ENCODE measurements at regions not wholly inside any gene's neighbourhood (a gene's known extent, or its start where the extent isn't known, plus 50 kb on each side); places are given as distances from the start of the nearest gene placed in this dataset.

- 6 to 55% (median 44%) methylated on average over 1 of the region's 1 CpG for WGBS, 3 donors
- Histone ChIP-seq H3K27ac (ENCODE audit: low read depth in 1 of 3, low read length in 2 of 3) (no peak overlapping the region), H3K36me3 (ENCODE audit: control insufficient read depth in 3 of 3, insufficient read depth in 2 of 3, low read depth in 1 of 3, low read length in 3 of 3) (no peaks in the 10 kb centered on the region), H3K4me3 (ENCODE audit: low read depth in 1 of 3, low read length in 3 of 3) (no peak overlapping the region), H3K9me3 (ENCODE audit: control insufficient read depth in 2 of 2, insufficient read depth in 1 of 2, low read depth in 1 of 2, low read length in 1 of 2) (no peaks in the 10 kb centered on the region), H3K4me1 (ENCODE audit: control insufficient read depth in 3 of 3, insufficient read depth in 2 of 3, low read depth in 1 of 3, low read length in 2 of 3) (no peaks in the 10 kb centered on the region), H3K27me3 (ENCODE audit: control insufficient read depth in 3 of 3, insufficient read depth in 3 of 3, low read length in 3 of 3) (no peaks in the 10 kb centered on the region)
- DNase-seq = no peak
- no peak for FAIRE-seq
Observed at GRCh38 chr5:114001076-114001475, 360.8 kb upstream of the KCNN2 start.

- H3K27ac ChIP-seq (ENCODE audit: low read depth in 1 of 3, low read length in 2 of 3) = no peak overlapping the region
- DNase-seq (no peak), FAIRE-seq (no peak)
- H3K36me3 ChIP-seq (ENCODE audit: control insufficient read depth in 3 of 3, insufficient read depth in 2 of 3, low read depth in 1 of 3, low read length in 3 of 3) = no peaks in the 10 kb centered on the region
- H3K4me1 ChIP-seq (ENCODE audit: control insufficient read depth in 3 of 3, insufficient read depth in 2 of 3, low read depth in 1 of 3, low read length in 2 of 3) = no peaks in the 10 kb centered on the region
- no peaks in the 10 kb centered on the region for H3K9me3 ChIP-seq (ENCODE audit: control insufficient read depth in 2 of 2, insufficient read depth in 1 of 2, low read depth in 1 of 2, low read length in 1 of 2)
- no peak overlapping the region for H3K4me3 ChIP-seq (ENCODE audit: low read depth in 1 of 3, low read length in 3 of 3)
- WGBS, 3 donors = 39 to 58% (median 46%) methylated on average over 2 of the region's 2 CpGs
- no peaks in the 10 kb centered on the region for H3K27me3 ChIP-seq (ENCODE audit: control insufficient read depth in 3 of 3, insufficient read depth in 3 of 3, low read length in 3 of 3)
Observed at GRCh38 chr5:114006582-114006981, 355.3 kb upstream of the KCNN2 start.

GRCh38 chr5:114007678-114008077, 354.2 kb upstream of the KCNN2 start:
- Histone ChIP-seq H3K27me3 (ENCODE audit: control insufficient read depth in 3 of 3, insufficient read depth in 3 of 3, low read length in 3 of 3) (no peaks in the 10 kb centered on the region), H3K4me1 (ENCODE audit: control insufficient read depth in 3 of 3, insufficient read depth in 2 of 3, low read depth in 1 of 3, low read length in 2 of 3) (no peaks in the 10 kb centered on the region), H3K4me3 (ENCODE audit: low read depth in 1 of 3, low read length in 3 of 3) (no peak overlapping the region), H3K27ac (ENCODE audit: low read depth in 1 of 3, low read length in 2 of 3) (no peak overlapping the region), H3K9me3 (ENCODE audit: control insufficient read depth in 2 of 2, insufficient read depth in 1 of 2, low read depth in 1 of 2, low read length in 1 of 2) (no peaks in the 10 kb centered on the region), H3K36me3 (ENCODE audit: control insufficient read depth in 3 of 3, insufficient read depth in 2 of 3, low read depth in 1 of 3, low read length in 3 of 3) (no peaks in the 10 kb centered on the region)
- FAIRE-seq (no peak), DNase-seq (no peak)
- 68 to 72% (median 72%) methylated on average over 5 of the region's 5 CpGs for WGBS, 3 donors

GRCh38 chr5:114010362-114010761, 351.5 kb upstream of the KCNN2 start:
- Histone ChIP-seq H3K27me3 (ENCODE audit: control insufficient read depth in 3 of 3, insufficient read depth in 3 of 3, low read length in 3 of 3) (no peaks in the 10 kb centered on the region), H3K4me3 (ENCODE audit: low read depth in 1 of 3, low read length in 3 of 3) (no peak overlapping the region), H3K36me3 (ENCODE audit: control insufficient read depth in 3 of 3, insufficient read depth in 2 of 3, low read depth in 1 of 3, low read length in 3 of 3) (no peaks in the 10 kb centered on the region), H3K27ac (ENCODE audit: low read depth in 1 of 3, low read length in 2 of 3) (no peak overlapping the region), H3K9me3 (ENCODE audit: control insufficient read depth in 2 of 2, insufficient read depth in 1 of 2, low read depth in 1 of 2, low read length in 1 of 2) (no peaks in the 10 kb centered on the region), H3K4me1 (ENCODE audit: control insufficient read depth in 3 of 3, insufficient read depth in 2 of 3, low read depth in 1 of 3, low read length in 2 of 3) (no peaks in the 10 kb centered on the region)
- DNase-seq (no peak), FAIRE-seq (no peak)
- 55 to 68% (median 59%) methylated on average over 2 of the region's 2 CpGs for WGBS, 3 donors

- 61 to 76% (median 67%) methylated on average over 4 of the region's 4 CpGs for WGBS, 3 donors
- Histone ChIP-seq H3K36me3 (ENCODE audit: control insufficient read depth in 3 of 3, insufficient read depth in 2 of 3, low read depth in 1 of 3, low read length in 3 of 3) (no peaks in the 10 kb centered on the region), H3K4me3 (ENCODE audit: low read depth in 1 of 3, low read length in 3 of 3) (no peak overlapping the region), H3K27me3 (ENCODE audit: control insufficient read depth in 3 of 3, insufficient read depth in 3 of 3, low read length in 3 of 3) (no peaks in the 10 kb centered on the region), H3K9me3 (ENCODE audit: control insufficient read depth in 2 of 2, insufficient read depth in 1 of 2, low read depth in 1 of 2, low read length in 1 of 2) (peaks cover 0 to 10% of the 10 kb centered on the region in 2 donors), H3K4me1 (ENCODE audit: control insufficient read depth in 3 of 3, insufficient read depth in 2 of 3, low read depth in 1 of 3, low read length in 2 of 3) (no peaks in the 10 kb centered on the region), H3K27ac (ENCODE audit: low read depth in 1 of 3, low read length in 2 of 3) (no peak overlapping the region)
- DNase-seq (no peak), FAIRE-seq (no peak)
Observed at GRCh38 chr5:114018186-114018585, 343.7 kb upstream of the KCNN2 start.

- Histone ChIP-seq H3K27me3 (ENCODE audit: control insufficient read depth in 3 of 3, insufficient read depth in 3 of 3, low read length in 3 of 3) (no peaks in the 10 kb centered on the region), H3K4me1 (ENCODE audit: control insufficient read depth in 3 of 3, insufficient read depth in 2 of 3, low read depth in 1 of 3, low read length in 2 of 3) (no peaks in the 10 kb centered on the region), H3K4me3 (ENCODE audit: low read depth in 1 of 3, low read length in 3 of 3) (no peak overlapping the region), H3K36me3 (ENCODE audit: control insufficient read depth in 3 of 3, insufficient read depth in 2 of 3, low read depth in 1 of 3, low read length in 3 of 3) (no peaks in the 10 kb centered on the region), H3K27ac (ENCODE audit: low read depth in 1 of 3, low read length in 2 of 3) (no peak overlapping the region), H3K9me3 (ENCODE audit: control insufficient read depth in 2 of 2, insufficient read depth in 1 of 2, low read depth in 1 of 2, low read length in 1 of 2) (peaks cover 0 to 4% of the 10 kb centered on the region in 2 donors)
- DNase-seq = no peak
- FAIRE-seq = no peak
- 54 to 71% (median 66%) methylated on average over 2 of the region's 2 CpGs for WGBS, 3 donors
Observed at GRCh38 chr5:114038756-114039155, 323.1 kb upstream of the KCNN2 start.

GRCh38 chr5:114050087-114050486, 311.8 kb upstream of the KCNN2 start:
- Histone ChIP-seq H3K27me3 (ENCODE audit: control insufficient read depth in 3 of 3, insufficient read depth in 3 of 3, low read length in 3 of 3) (peaks cover 0 to 18% (median 7%) of the 10 kb centered on the region in 3 donors), H3K4me3 (ENCODE audit: low read depth in 1 of 3, low read length in 3 of 3) (no peak overlapping the region), H3K4me1 (ENCODE audit: control insufficient read depth in 3 of 3, insufficient read depth in 2 of 3, low read depth in 1 of 3, low read length in 2 of 3) (no peaks in the 10 kb centered on the region), H3K27ac (ENCODE audit: low read depth in 1 of 3, low read length in 2 of 3) (no peak overlapping the region), H3K36me3 (ENCODE audit: control insufficient read depth in 3 of 3, insufficient read depth in 2 of 3, low read depth in 1 of 3, low read length in 3 of 3) (no peaks in the 10 kb centered on the region), H3K9me3 (ENCODE audit: control insufficient read depth in 2 of 2, insufficient read depth in 1 of 2, low read depth in 1 of 2, low read length in 1 of 2) (no peaks in the 10 kb centered on the region)
- WGBS, 3 donors = 55 to 73% (median 70%) methylated on average over 2 of the region's 2 CpGs
- DNase-seq = no peak
- no peak for FAIRE-seq

GRCh38 chr5:114053372-114053771, 308.5 kb upstream of the KCNN2 start:
- 83 to 93% (median 90%) methylated on average over 4 of the region's 4 CpGs for WGBS, 3 donors
- no peak overlapping the region for H3K27ac ChIP-seq (ENCODE audit: low read depth in 1 of 3, low read length in 2 of 3)
- H3K27me3 ChIP-seq (ENCODE audit: control insufficient read depth in 3 of 3, insufficient read depth in 3 of 3, low read length in 3 of 3) = peaks cover 0 to 40% (median 12%) of the 10 kb centered on the region in 3 donors
- H3K4me1 ChIP-seq (ENCODE audit: control insufficient read depth in 3 of 3, insufficient read depth in 2 of 3, low read depth in 1 of 3, low read length in 2 of 3) = no peaks in the 10 kb centered on the region
- no peaks in the 10 kb centered on the region for H3K9me3 ChIP-seq (ENCODE audit: control insufficient read depth in 2 of 2, insufficient read depth in 1 of 2, low read depth in 1 of 2, low read length in 1 of 2)
- FAIRE-seq = no peak
- H3K4me3 ChIP-seq (ENCODE audit: low read depth in 1 of 3, low read length in 3 of 3) = no peak overlapping the region
- no peaks in the 10 kb centered on the region for H3K36me3 ChIP-seq (ENCODE audit: control insufficient read depth in 3 of 3, insufficient read depth in 2 of 3, low read depth in 1 of 3, low read length in 3 of 3)
- DNase-seq = no peak

- Histone ChIP-seq H3K4me3 (ENCODE audit: low read depth in 1 of 3, low read length in 3 of 3) (peak overlapping the region in 1 of 3 donors; percentile 15), H3K27me3 (ENCODE audit: control insufficient read depth in 3 of 3, insufficient read depth in 3 of 3, low read length in 3 of 3) (peaks cover 0 to 40% (median 12%) of the 10 kb centered on the region in 3 donors), H3K36me3 (ENCODE audit: control insufficient read depth in 3 of 3, insufficient read depth in 2 of 3, low read depth in 1 of 3, low read length in 3 of 3) (no peaks in the 10 kb centered on the region), H3K27ac (ENCODE audit: low read depth in 1 of 3, low read length in 2 of 3) (no peak overlapping the region), H3K4me1 (ENCODE audit: control insufficient read depth in 3 of 3, insufficient read depth in 2 of 3, low read depth in 1 of 3, low read length in 2 of 3) (no peaks in the 10 kb centered on the region), H3K9me3 (ENCODE audit: control insufficient read depth in 2 of 2, insufficient read depth in 1 of 2, low read depth in 1 of 2, low read length in 1 of 2) (no peaks in the 10 kb centered on the region)
- no peak for DNase-seq
- 42 to 49% (median 43%) methylated on average over 3 of the region's 3 CpGs for WGBS, 3 donors
- FAIRE-seq = no peak
Observed at GRCh38 chr5:114054594-114054993, 307.3 kb upstream of the KCNN2 start.
